HG03045 (cell line): ENCODE measurements at regions not wholly inside any gene's neighbourhood (a gene's known extent, or its start where the extent isn't known, plus 50 kb on each side); places are given as distances from the start of the nearest gene placed in this dataset.

Experiments used
- ATAC-seq: cut with Tn5 transposase; IDR thresholded peaks from one replicate; pipeline ENCODE4 v1.9.1; 2021; ENCODE audit warnings: mild to moderate bottlenecking, moderate library complexity; ENCODE audit not compliant: unreplicated experiment

DNA sequence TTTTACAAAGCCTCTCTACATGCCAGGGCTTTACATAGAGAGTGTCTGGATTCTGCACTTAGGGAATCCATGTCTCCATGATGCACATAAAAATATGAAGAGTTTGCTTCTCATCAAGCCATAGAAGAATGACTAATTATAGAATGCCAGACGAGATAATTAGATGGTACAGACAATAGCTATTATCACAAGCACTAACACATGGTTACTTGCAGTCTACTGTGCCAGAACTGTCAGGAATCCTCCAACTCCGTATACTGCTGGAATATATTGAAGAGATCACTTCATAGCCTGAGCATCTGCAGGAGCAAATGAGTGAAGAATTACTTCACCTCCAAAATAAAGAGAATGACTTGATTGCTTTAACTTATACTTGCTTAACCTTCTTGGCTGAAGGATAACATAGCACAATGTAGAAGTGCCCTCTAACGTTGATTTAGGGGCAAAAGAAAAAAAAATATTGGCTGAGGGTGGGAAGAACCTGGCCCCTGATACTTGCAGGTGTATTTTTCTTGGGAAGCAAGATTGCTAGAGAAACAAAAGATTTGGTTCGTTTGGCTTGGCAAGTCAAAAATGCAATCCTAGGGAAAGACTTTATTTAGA lies 272.8 kb upstream of the FAR2 start:
- ATAC-seq = no peak

DNA sequence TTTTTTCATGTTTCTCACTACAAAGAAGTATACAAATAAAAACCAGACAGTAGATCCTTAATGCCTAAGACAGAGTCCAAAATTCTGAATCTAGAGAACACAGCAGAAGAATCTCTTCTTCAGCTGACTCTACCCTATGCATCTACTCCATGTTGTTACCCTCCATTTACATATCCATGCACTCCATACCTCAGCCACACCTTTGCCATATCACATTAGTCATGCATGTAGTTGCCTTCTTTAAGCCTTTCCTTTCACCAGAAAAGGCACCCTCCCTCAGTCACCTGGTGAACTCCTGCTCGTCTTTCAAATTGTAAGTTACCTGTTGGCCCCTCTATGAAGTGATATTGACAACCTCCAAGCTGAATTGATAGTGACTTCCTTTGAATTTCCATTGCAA lies 271.2 kb upstream of the FAR2 start:
- ATAC-seq = no peak

DNA sequence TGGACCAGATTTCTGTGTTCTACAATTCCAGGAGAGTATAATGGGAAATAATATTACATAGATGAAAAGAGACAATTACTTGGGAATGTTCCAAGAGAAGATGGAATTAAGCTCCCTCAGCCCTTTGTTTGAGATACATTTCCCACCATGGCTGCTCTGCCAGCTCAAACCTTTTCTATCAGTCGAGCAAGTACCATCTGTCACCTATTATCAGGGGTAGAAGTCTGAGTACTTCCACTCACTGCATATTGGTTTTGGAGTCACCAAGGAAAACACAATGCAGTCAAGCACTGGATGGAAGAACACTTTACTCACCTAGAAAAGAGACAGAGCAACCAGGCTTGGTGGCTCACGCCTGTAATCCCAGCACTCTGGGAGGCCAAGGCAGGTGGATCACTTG lies 270.4 kb upstream of the FAR2 start:
- no peak for ATAC-seq

GRCh38 chr12:28879379-28879778 lies 269.7 kb upstream of the FAR2 start:
- ATAC-seq = no peak

GRCh38 chr12:28882444-28882843 lies 266.6 kb upstream of the FAR2 start:
- no peak for ATAC-seq

DNA sequence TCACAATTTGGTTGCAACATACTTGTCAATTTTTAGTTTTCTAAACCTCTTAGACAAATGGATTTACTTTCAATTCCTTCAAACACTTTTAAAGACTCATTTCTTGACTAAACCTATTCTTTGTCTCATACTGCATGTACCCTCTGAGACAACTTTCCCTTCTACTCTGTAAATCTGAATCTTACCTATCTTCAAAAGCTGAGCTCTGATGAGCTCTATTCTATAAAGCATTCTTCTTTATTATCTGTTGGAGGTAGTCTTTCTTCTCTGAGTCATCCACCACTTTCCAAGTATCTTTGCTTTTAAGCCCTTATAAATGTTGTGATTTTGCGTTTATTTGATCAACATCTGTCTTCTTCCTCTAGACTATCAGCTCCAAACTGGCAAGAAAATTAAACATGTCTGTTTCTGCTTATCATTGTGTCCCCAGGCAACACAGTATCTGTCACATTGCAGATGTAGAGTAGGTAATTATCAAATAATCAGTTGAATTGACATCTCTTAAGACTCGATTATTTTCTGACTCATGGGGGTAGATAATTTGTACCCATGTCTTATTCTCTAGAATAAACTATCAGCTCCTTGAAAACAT lies 265.6 kb upstream of the FAR2 start:
- no peak for ATAC-seq

GRCh38 chr12:28884904-28885679 lies 264.0 kb upstream of the FAR2 start:
- no peak for ATAC-seq

DNA sequence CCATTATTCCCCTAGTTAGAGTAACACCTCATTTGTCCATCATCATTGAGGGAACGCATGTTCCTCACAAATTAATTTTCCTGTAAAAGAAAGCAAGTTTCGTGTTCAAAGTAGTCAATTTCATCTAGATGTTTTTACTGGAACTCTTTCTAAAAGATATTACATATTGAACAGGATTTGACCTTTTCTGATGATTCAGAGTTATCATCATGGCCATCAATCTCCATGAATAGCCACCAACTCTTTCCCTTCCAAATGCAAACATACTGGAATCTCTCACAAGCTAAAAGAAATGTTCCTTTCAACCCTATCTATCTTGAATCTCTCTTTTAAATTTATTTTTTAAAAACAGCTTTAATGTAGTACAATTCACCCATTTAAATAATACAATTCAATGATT lies 263.1 kb upstream of the FAR2 start:
- ATAC-seq = no peak

- ATAC-seq = no peak
These were observed 261.6 kb upstream of the FAR2 start for GRCh38 chr12:28887461-28887990.

- no peak for ATAC-seq
These were observed 258.4 kb upstream of the FAR2 start for GRCh38 chr12:28890664-28891063.

- ATAC-seq = no peak
These were observed 258.0 kb upstream of the FAR2 start for GRCh38 chr12:28891126-28891525.

GRCh38 chr12:28893365-28893764 lies 255.7 kb upstream of the FAR2 start:
- no peak for ATAC-seq

DNA sequence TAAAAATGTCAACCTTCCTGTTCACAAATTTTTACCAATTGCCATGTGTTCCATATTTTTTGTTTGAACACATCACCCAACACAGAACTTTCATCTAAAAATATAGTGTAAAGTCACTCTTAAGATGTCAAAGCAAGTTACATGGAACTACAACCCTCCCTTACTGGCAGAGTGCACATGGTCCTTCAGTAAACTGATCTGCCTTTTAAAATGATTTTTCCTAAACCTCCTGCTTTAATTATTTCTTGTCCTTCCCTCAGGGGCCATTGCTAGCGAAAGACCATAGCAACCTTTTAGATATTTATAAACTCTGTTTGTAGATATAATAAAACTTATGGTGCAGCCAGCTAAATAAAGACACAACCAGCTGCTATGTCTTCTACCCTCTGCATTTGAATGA lies 255.2 kb upstream of the FAR2 start:
- no peak for ATAC-seq

- no peak for ATAC-seq
These were observed 252.7 kb upstream of the FAR2 start for GRCh38 chr12:28896421-28896820.

GRCh38 chr12:28898038-28898437 lies 251.0 kb upstream of the FAR2 start:
- ATAC-seq = no peak

DNA sequence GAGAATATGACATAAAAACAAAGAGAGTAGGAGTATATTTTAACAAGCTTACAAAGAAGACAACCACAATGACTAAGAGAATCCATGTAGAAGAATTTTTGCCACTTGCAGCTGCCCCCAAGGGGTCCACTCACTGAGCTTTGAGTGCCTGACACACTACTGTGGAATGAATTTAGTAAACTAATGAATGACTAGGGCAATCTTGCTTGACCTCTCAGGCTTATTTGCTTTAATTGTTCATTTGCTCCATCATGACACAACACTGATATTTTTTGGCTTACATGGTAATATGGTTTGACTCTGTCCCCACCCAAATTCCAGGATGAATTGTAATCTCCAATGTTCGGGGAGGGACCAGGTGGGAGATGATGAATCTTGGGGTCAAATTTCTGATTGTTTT lies 249.1 kb upstream of the FAR2 start:
- ATAC-seq = no peak

DNA sequence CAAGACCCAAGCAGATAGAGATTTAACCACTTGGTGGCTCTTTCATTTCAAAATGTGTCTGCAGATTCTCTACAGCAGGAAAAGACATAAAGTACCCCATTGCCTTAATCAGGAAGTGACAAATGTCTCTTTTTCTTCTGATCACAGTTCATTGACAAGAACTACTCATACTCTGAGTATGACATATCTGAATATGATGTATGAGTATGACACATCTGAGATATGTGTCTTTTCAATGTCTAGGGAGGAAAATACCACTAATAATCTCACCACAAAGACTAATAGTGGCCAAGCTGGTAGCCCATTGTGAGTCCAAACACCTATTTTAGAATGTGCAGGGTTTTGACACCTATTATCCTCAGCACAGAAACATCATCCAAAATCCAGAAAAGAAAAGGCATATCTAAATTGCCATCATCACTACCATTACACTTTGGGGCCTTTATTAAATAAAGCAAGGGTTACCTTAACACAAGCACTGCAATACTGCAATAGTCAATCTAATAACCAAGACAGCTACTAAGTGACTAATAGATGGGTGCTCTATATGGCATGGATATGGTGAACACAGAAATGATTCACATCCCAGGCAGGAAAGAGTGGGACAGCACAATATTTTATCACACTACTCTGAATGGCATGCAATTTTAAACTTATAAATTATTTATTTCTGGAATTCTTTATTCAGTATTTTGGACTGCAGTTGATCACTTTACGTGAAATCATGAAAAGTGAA lies 243.7 kb upstream of the FAR2 start:
- no peak for ATAC-seq

DNA sequence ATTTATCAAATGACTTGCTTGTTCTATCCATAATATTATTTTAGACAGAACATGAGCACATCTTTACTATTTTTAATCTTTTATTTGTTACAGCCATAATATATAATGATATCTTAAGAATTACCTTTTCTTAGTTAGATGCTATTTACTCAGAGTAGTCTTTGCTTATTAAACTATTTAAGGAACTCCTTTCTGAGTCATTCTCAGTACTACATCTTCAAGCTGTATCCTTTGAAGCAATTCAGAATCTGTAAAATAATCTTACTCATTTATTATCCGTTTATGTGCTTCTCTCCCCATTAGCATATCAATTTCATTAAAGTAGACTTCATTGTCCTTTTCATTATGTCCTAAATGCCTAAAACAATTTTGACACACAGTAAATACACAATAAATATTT lies 240.4 kb upstream of the FAR2 start:
- ATAC-seq = no peak

DNA sequence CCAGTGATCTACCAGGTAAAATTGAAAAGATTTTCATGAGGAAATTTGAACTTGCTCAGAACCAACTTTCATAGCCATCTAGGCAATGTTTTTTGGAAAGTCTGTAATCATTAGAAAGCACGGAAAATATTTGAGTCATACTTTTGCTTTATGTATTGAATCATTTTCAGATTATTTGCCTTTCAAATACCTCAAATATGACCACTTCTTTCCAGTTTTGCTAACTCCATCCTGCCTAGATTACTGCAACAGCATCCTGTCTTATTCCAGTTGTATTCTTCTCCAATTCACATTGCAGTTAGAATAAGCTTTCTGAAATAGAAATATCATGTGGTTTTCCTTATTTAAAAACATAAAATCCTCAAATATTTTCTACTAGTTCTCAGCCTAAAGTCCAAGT lies 239.8 kb upstream of the FAR2 start:
- no peak for ATAC-seq

DNA sequence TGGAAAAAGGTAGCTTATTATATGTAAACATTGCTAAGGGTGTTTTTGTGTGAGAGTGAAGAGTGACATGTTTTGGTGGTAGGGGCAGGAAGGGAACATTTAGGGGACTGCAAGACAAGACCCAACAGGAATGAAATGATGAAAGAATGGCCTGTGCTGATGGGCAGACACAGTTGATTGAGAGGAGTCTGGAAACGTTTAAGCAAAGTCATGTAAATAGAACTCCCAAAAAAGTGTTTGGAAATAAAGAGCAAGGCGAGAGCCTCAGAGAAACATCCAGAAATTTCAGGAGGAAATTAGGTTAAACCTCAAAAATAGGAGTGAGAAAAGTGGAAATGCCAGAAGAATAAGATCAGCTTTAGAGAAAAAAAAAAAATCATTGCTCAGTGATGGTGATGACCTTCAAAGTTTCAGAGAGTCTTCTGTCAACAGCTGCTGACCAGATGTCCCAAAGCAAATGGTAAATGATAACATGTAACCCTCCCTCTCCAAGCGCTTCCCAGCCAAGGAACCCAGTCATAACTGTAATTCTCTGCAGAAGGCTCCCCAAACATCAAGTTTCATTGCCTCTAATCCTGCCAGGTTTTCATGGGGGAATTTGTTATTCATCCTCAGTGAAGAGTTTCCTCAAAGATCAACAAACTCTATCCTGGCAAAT lies 223.2 kb upstream of the FAR2 start:
- ATAC-seq = no peak

- no peak for ATAC-seq
These were observed 218.4 kb upstream of the FAR2 start for GRCh38 chr12:28930704-28931103.
